Peyer's patch (tissue), 4 donors: ENCODE measurements at regions not wholly inside any gene's neighbourhood (a gene's known extent, or its start where the extent isn't known, plus 50 kb on each side); places are given as distances from the start of the nearest gene placed in this dataset.
"Not testable (repeated sequence)": the region's sequence is repeated elsewhere in the genome, so short reads cannot be mapped to it uniquely, and the experiment has no call there.

Experiments used
- DNase-seq, 3 donors: peaks; one replicate each; pipeline ENCODE4 v3.0.0-alpha.2; 2017 to 2019
- H3K27ac ChIP-seq, 4 donors: fragments of 200-600 bp; sonication (generic); one replicate each; pipeline ENCODE4 v1.5.1; 2016 to 2019
- H3K27me3 ChIP-seq, 2 donors: fragments of 200-600 bp; sonication (generic); one replicate each; pipeline ENCODE4 v1.5.1; 2019
- H3K36me3 ChIP-seq, 3 donors: fragments of 200-600 bp; sonication (generic); one replicate each; pipeline ENCODE4 v1.5.1; 2016 to 2019
- H3K4me1 ChIP-seq, 4 donors: fragments of 200-600 bp; sonication (generic); one replicate each; pipeline ENCODE4 v1.5.1; 2016 to 2019
- H3K4me3 ChIP-seq, 4 donors: fragments of 200-600 bp; sonication (generic); 1 replicate in 3 of 4; 2 replicates in 1 of 4; pipeline ENCODE4 v1.5.1; 2016 to 2019; ENCODE audit warnings: mild to moderate bottlenecking in 1 of 4
- H3K9me3 ChIP-seq, 4 donors: fragments of 200-600 bp; sonication (generic); one replicate each; pipeline ENCODE4 v1.5.1; 2016 to 2019; ENCODE audit warnings: mild to moderate bottlenecking in 1 of 4
- POLR2A ChIP-seq, 2 donors: fragments of 450-650 bp; IDR thresholded peaks; one replicate each; pipeline ENCODE4 v1.5.1; 2017; ENCODE audit warnings: antibody characterized with exemption in 2 of 2, mild to moderate bottlenecking in 2 of 2, moderate library complexity in 2 of 2
- TF ChIP-seq, protein P1 (sequence below), 6 experiments: fragments of 450-650 bp in 4 of 6; fragments of 200-600 bp in 2 of 6; sonication (generic) in 1 of 6; IDR thresholded peaks; one replicate each; pipeline ENCODE4 v1.5.1; 2017 to 2019; ENCODE audit warnings: antibody characterized with exemption in 6 of 6, mild to moderate bottlenecking in 3 of 6, moderate library complexity in 1 of 6

- H3K9me3 ChIP-seq = no peaks in the 10 kb centered on the region
- TF ChIP-seq POLR2A (IDR thresholded peaks at IDR 0.05) = no peak
- no peaks in the 10 kb centered on the region for H3K36me3 ChIP-seq
- no peaks in the 10 kb centered on the region for H3K27me3 ChIP-seq
- H3K27ac ChIP-seq = no peak overlapping the region
- no peak for DNase-seq
- no peak overlapping the region for H3K4me3 ChIP-seq
- no peaks in the 10 kb centered on the region for H3K4me1 ChIP-seq
Measured at GRCh38 chrX:14352511-14352910, 176.8 kb upstream of the GLRA2 start.

GRCh38 chrX:14351611-14352303 is 177.6 kb upstream of the GLRA2 start:
- Histone ChIP-seq H3K4me3 (no peak overlapping the region), H3K36me3 (no peaks in the 10 kb centered on the region), H3K9me3 (no peaks in the 10 kb centered on the region), H3K27me3 (no peaks in the 10 kb centered on the region), H3K27ac (no peak overlapping the region), H3K4me1 (no peaks in the 10 kb centered on the region)
- no peak for DNase-seq
- no peak for TF ChIP-seq POLR2A (IDR thresholded peaks at IDR 0.05)
- TF ChIP-seq, protein P1, sequence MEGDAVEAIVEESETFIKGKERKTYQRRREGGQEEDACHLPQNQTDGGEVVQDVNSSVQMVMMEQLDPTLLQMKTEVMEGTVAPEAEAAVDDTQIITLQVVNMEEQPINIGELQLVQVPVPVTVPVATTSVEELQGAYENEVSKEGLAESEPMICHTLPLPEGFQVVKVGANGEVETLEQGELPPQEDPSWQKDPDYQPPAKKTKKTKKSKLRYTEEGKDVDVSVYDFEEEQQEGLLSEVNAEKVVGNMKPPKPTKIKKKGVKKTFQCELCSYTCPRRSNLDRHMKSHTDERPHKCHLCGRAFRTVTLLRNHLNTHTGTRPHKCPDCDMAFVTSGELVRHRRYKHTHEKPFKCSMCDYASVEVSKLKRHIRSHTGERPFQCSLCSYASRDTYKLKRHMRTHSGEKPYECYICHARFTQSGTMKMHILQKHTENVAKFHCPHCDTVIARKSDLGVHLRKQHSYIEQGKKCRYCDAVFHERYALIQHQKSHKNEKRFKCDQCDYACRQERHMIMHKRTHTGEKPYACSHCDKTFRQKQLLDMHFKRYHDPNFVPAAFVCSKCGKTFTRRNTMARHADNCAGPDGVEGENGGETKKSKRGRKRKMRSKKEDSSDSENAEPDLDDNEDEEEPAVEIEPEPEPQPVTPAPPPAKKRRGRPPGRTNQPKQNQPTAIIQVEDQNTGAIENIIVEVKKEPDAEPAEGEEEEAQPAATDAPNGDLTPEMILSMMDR (IDR thresholded peaks at IDR 0.05) = no peak

DNA sequence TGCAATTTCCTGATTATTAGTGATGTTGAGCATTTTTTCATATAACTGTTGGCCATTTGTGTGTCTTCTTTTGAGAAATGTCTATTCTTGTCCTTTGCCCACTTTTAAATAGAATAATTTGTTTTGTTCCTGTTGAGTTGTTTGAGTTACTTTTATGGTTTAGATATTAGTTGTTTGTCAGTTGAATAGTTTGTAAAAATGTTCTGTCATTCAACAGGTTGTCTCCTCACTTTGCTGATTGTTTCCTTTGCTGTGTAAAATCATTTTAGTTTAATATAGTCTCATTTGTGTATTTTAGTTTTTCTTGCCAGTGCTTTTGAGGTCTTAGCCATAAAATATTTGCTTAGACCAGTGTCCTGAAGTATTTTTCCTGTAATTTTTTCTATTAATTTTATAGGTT is 181.8 kb upstream of the GLRA2 start:
- Histone ChIP-seq H3K9me3 (no peaks in the 10 kb centered on the region), H3K27me3 (no peaks in the 10 kb centered on the region), H3K27ac (no peak overlapping the region), H3K4me1 (no peaks in the 10 kb centered on the region), H3K4me3 (no peak overlapping the region), H3K36me3 (no peaks in the 10 kb centered on the region)
- DNase-seq = no peak
- no peak for TF ChIP-seq POLR2A (IDR thresholded peaks at IDR 0.05)
- TF ChIP-seq, protein P1 (IDR thresholded peaks at IDR 0.05) = no peak

DNA sequence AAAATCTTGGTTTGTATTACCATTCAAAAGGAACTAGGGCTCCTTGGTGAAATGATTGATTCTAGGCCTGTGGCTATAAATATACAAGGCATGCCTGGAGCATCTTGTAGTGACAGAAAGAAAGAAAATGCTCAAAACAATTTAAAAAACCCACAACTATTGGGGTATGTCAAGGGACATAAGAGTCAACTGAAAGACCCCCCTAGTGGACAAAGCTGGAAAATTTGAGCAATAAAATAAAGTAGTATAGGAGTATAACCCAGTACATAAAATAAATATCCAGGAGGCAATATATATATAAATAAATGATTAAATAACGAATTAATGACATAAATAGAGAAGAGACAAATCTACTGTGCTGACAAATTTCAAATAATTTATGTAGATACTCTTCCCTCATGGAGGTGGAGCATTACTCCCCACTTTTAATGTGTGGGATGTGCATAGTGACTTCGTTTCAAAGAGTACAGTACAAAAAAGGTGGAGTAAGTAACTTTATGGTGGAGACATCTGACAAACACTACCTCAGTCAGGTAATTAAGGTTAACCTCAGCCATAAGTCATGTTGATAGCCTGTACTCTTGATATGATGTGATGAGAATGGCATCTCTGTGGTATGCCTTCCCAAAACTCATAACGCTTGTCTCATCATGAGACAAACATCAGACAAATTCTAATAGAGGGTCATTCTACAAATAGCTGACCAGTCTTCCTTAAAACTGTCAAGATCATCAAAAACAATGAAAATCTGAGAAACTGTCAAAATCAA is 185.0 kb upstream of the GLRA2 start:
- Histone ChIP-seq H3K27me3 (no peaks in the 10 kb centered on the region), H3K4me3 (no peak overlapping the region), H3K4me1 (no peaks in the 10 kb centered on the region), H3K27ac (no peak overlapping the region), H3K9me3 (no peaks in the 10 kb centered on the region), H3K36me3 (no peaks in the 10 kb centered on the region)
- TF ChIP-seq POLR2A (IDR thresholded peaks at IDR 0.05) = no peak
- TF ChIP-seq, protein P1 (IDR thresholded peaks at IDR 0.05) = no peak
- DNase-seq = no peak

GRCh38 chrX:14309431-14309830 is 219.9 kb upstream of the GLRA2 start:
- Histone ChIP-seq H3K4me3 (no peak overlapping the region), H3K36me3 (no peaks in the 10 kb centered on the region), H3K27me3 (no peaks in the 10 kb centered on the region), H3K27ac (no peak overlapping the region), H3K4me1 (no peaks in the 10 kb centered on the region), H3K9me3 (no peaks in the 10 kb centered on the region)
- TF ChIP-seq, protein P1 (IDR thresholded peaks at IDR 0.05) = no peak
- TF ChIP-seq POLR2A (IDR thresholded peaks at IDR 0.05) = no peak
- DNase-seq = no peak

GRCh38 chrX:14308976-14309375 is 220.4 kb upstream of the GLRA2 start:
- H3K36me3 ChIP-seq, DNase-seq, H3K9me3 ChIP-seq, H3K4me1 ChIP-seq, H3K4me3 ChIP-seq, H3K27ac ChIP-seq, H3K27me3 ChIP-seq: not testable (repeated sequence)
